MM.1S (cell line): ENCODE measurements at regions not wholly inside any gene's neighbourhood (a gene's known extent, or its start where the extent isn't known, plus 50 kb on each side); places are given as distances from the start of the nearest gene placed in this dataset.

Experiments
- DNase-seq: peaks from one replicate; pipeline ENCODE4 v3.0.0-alpha.2; 2015
- H2AFZ ChIP-seq: fragments of 300-600 bp; sonication (generic); 2 replicates; pipeline ENCODE4 v1.6.0; 2016; ENCODE audit warnings: antibody characterized with exemption, low read length
- H3F3A ChIP-seq: fragments of 300-600 bp; sonication (generic); 2 replicates; pipeline ENCODE4 v1.6.1; 2016; ENCODE audit warnings: mild to moderate bottlenecking, antibody characterized with exemption, low read length, moderate library complexity, mixed read lengths; ENCODE audit not compliant: insufficient read depth
- H3K27ac ChIP-seq: fragments of 300-600 bp; sonication (generic); 2 replicates; pipeline ENCODE4 v1.5.1; 2016; ENCODE audit warnings: mild to moderate bottlenecking, low read length
- H3K27me3 ChIP-seq: fragments of 300-600 bp; sonication (generic); replicated peaks from 2 replicates; pipeline ENCODE4 v1.6.0; 2016; ENCODE audit warnings: low read length; ENCODE audit not compliant: insufficient read depth
- H3K36me3 ChIP-seq: fragments of 300-600 bp; sonication (generic); replicated peaks from 2 replicates; pipeline ENCODE4 v1.6.1; 2016; ENCODE audit warnings: mild to moderate bottlenecking, low read length, mixed read lengths; ENCODE audit not compliant: insufficient read depth
- H3K4me1 ChIP-seq: fragments of 300-600 bp; sonication (generic); 2 replicates; pipeline ENCODE4 v1.6.1; 2016; ENCODE audit warnings: low read length, mixed read lengths
- H3K4me2 ChIP-seq: fragments of 300-600 bp; sonication (generic); 2 replicates; pipeline ENCODE4 v1.6.0; 2016; ENCODE audit warnings: low read depth, low read length
- H3K4me3 ChIP-seq: fragments of 300-600 bp; sonication (generic); 2 replicates; pipeline ENCODE4 v1.5.1; 2016; ENCODE audit warnings: low read length, mixed read lengths
- H3K79me2 ChIP-seq: fragments of 300-600 bp; sonication (generic); 2 replicates; pipeline ENCODE4 v1.6.1; 2016; ENCODE audit warnings: mixed run types, low read length, mixed read lengths
- H3K9ac ChIP-seq: fragments of 300-600 bp; sonication (generic); 2 replicates; pipeline ENCODE4 v1.6.1; 2016; ENCODE audit warnings: low read length, mixed read lengths
- H3K9me2 ChIP-seq: fragments of 300-600 bp; sonication (generic); replicated peaks from 2 replicates; pipeline ENCODE4 v1.6.1; 2016; ENCODE audit warnings: mild to moderate bottlenecking, low read length, mixed read lengths; ENCODE audit not compliant: insufficient read depth
- H3K9me3 ChIP-seq: fragments of 300-600 bp; sonication (generic); replicated peaks from 2 replicates; pipeline ENCODE4 v1.6.1; 2016; ENCODE audit warnings: mild to moderate bottlenecking, low read length, mixed read lengths; ENCODE audit not compliant: insufficient read depth
- H4K20me1 ChIP-seq: fragments of 300-600 bp; sonication (generic); 2 replicates; pipeline ENCODE4 v1.6.1; 2016; ENCODE audit warnings: mild to moderate bottlenecking, low read length, moderate library complexity, mixed read lengths; ENCODE audit not compliant: insufficient read depth
- EZH2 ChIP-seq: fragments of 300-600 bp; sonication (generic); optimal IDR thresholded peaks from 2 replicates; pipeline ENCODE3; 2017; ENCODE audit warnings: low read depth, mild to moderate bottlenecking, antibody characterized with exemption, low read length, mixed read lengths
- EZH2phosphoT487 ChIP-seq: fragments of 300-600 bp; sonication (generic); IDR thresholded peaks from 2 replicates; pipeline ENCODE4 v1.6.1; 2018; ENCODE audit warnings: antibody characterized with exemption, low read length
- TF ChIP-seq, protein P1 (sequence below): fragments of 300-600 bp; sonication (generic); IDR thresholded peaks from 2 replicates; pipeline ENCODE4 v1.5.1; 2016; ENCODE audit warnings: antibody characterized with exemption, low read length, mixed read lengths

DNA sequence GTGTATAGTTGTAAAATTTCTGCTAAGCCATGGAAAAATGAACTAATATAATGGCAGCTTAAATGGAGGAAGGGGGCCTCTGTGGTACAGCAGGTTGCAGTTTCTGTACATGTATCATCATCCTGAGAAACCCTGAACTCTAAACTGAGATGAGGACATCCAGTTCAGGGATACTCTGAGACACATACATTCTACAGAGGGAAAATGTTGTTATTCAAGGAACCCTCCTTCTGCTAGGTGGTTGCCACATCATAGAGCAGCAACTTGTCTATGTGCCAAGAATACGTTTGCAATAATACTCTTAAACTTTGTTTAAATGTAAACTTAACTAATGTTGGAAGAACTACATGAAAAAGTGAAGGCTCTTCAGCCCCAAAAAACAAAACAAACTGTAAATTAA is 1310.8 kb upstream of the WWC1 start:
- Histone ChIP-seq H3F3A (no peaks in the 10 kb centered on the region), H3K36me3 (no peaks in the 10 kb centered on the region), H3K9ac (no peak overlapping the region), H3K4me3 (no peak overlapping the region), H3K27me3 (no peaks in the 10 kb centered on the region), H3K27ac (no peak overlapping the region), H2AFZ (no peak overlapping the region), H3K9me3 (no peaks in the 10 kb centered on the region), H3K4me2 (no peak overlapping the region), H3K4me1 (no peaks in the 10 kb centered on the region), H3K79me2 (no peaks in the 10 kb centered on the region), H3K9me2 (no peaks in the 10 kb centered on the region), H4K20me1 (no peaks in the 10 kb centered on the region)
- TF ChIP-seq, protein P1, sequence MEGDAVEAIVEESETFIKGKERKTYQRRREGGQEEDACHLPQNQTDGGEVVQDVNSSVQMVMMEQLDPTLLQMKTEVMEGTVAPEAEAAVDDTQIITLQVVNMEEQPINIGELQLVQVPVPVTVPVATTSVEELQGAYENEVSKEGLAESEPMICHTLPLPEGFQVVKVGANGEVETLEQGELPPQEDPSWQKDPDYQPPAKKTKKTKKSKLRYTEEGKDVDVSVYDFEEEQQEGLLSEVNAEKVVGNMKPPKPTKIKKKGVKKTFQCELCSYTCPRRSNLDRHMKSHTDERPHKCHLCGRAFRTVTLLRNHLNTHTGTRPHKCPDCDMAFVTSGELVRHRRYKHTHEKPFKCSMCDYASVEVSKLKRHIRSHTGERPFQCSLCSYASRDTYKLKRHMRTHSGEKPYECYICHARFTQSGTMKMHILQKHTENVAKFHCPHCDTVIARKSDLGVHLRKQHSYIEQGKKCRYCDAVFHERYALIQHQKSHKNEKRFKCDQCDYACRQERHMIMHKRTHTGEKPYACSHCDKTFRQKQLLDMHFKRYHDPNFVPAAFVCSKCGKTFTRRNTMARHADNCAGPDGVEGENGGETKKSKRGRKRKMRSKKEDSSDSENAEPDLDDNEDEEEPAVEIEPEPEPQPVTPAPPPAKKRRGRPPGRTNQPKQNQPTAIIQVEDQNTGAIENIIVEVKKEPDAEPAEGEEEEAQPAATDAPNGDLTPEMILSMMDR = no peak
- TF ChIP-seq EZH2 = no peak
- no peak for TF ChIP-seq EZH2phosphoT487
- DNase-seq = no peak

DNA sequence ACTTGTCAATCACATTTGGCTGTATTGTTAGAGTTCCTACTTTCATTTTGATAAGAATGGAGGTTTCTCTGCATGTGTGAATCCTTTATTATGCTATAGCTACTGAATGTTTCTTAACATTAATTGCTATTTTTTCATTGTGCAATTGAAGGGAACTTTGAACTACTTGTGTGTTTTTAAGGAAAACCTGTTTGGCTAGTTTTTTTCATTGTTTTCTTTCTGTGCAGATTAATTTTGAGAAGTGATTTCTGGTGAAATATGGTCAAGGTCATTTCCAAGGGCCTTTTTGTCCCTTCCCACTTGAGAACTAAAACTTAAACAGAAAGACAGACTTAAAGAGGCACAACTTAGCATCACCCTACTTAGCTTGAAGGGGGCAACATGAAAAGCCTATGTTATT is 1309.2 kb upstream of the WWC1 start:
- H3K36me3 ChIP-seq = no peaks in the 10 kb centered on the region
- H3K4me2 ChIP-seq = no peak overlapping the region
- H3K4me3 ChIP-seq = no peak overlapping the region
- TF ChIP-seq EZH2 (no peak), EZH2phosphoT487 (no peak)
- TF ChIP-seq, protein P1 = no peak
- H4K20me1 ChIP-seq = no peaks in the 10 kb centered on the region
- H3F3A ChIP-seq = no peaks in the 10 kb centered on the region
- H3K79me2 ChIP-seq = no peaks in the 10 kb centered on the region
- no peak overlapping the region for H2AFZ ChIP-seq
- DNase-seq = no peak
- H3K9me3 ChIP-seq = no peaks in the 10 kb centered on the region
- H3K27me3 ChIP-seq = no peaks in the 10 kb centered on the region
- H3K4me1 ChIP-seq = no peaks in the 10 kb centered on the region
- no peaks in the 10 kb centered on the region for H3K9me2 ChIP-seq
- H3K9ac ChIP-seq = no peak overlapping the region
- no peak overlapping the region for H3K27ac ChIP-seq

DNA sequence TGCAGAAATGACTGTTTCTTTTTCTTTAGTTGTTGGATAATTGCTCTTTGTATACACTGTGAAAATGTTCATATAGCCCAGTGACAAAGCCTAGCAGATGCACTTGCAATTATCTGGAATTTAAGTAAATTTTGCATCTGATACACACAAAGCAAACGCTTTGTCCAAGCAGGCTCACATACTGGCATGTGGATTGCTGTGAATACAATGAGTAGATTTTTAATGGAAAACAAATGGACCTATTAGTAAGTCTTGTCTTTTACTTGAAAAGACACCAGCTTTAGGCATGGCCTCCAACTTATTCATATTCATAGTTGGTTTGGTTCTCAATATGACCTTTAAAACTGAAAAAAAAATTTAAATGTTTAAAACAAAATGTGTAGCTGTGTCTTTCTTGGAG is 1299.8 kb upstream of the WWC1 start:
- Histone ChIP-seq H3K4me2 (no peak overlapping the region), H3K9ac (no peak overlapping the region), H3K36me3 (no peaks in the 10 kb centered on the region), H4K20me1 (no peaks in the 10 kb centered on the region), H3K27me3 (no peaks in the 10 kb centered on the region), H3K27ac (no peak overlapping the region), H3K4me3 (no peak overlapping the region), H3K4me1 (no peaks in the 10 kb centered on the region), H2AFZ (no peak overlapping the region), H3F3A (no peaks in the 10 kb centered on the region), H3K9me3 (no peaks in the 10 kb centered on the region), H3K79me2 (no peaks in the 10 kb centered on the region), H3K9me2 (no peaks in the 10 kb centered on the region)
- no peak for TF ChIP-seq EZH2
- TF ChIP-seq, protein P1 = no peak
- no peak for TF ChIP-seq EZH2phosphoT487
- no peak for DNase-seq

DNA sequence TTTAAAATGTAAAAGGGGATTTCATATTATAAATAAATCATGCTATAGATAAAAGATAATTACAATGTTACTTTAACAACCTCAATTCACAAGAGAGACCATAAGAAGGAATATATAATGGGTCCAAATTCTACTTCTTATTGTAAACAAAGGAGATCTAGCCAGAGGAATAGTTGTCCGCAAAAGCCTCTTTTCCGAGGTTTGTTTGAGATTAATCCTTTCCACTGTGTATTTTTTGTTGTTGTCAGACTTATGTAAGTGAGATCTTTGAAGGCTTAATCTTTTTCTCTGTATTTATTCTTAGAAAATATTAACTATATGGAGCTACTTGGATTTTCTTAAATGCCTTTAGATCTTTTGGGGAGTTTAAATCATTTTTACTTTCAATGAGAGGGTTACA is 1299.3 kb upstream of the WWC1 start:
- Histone ChIP-seq H3K36me3 (no peaks in the 10 kb centered on the region), H4K20me1 (no peaks in the 10 kb centered on the region), H3K79me2 (no peaks in the 10 kb centered on the region), H3K9me2 (no peaks in the 10 kb centered on the region), H3F3A (no peaks in the 10 kb centered on the region), H3K27me3 (no peaks in the 10 kb centered on the region), H3K4me1 (no peaks in the 10 kb centered on the region), H3K27ac (no peak overlapping the region), H3K9me3 (no peaks in the 10 kb centered on the region), H3K9ac (no peak overlapping the region), H3K4me3 (no peak overlapping the region), H3K4me2 (no peak overlapping the region), H2AFZ (no peak overlapping the region)
- DNase-seq = no peak
- TF ChIP-seq, protein P1 = no peak
- TF ChIP-seq EZH2 = no peak
- TF ChIP-seq EZH2phosphoT487 = no peak
